Panc1 (cell line): ENCODE measurements at regions not wholly inside any gene's neighbourhood (a gene's known extent, or its start where the extent isn't known, plus 50 kb on each side); places are given as distances from the start of the nearest gene placed in this dataset.

Source experiments
- ATAC-seq: fragments of 200-7000 bp; cut with Tn5 transposase; 2 replicates; pipeline ENCODE4 v1.9.1; 2020; ENCODE audit warnings: mild to moderate bottlenecking, moderate library complexity
- BruUV-seq: library from RNA; stranded (reverse); fragments of 400-500 nt; replicated peaks from 2 replicates; lab custom pipeline; 2021; lab: Mats Ljungman, UMichigan
- CTCF ChIA-PET: fragments of 300-600 bp; sonication (Branson Sonifier 250); formaldehyde crosslinking; loops from one replicate; lab custom pipeline; 2022; ENCODE audit warnings: antibody characterized with exemption; lab: Charles Lee
- POLR2A ChIA-PET: fragments of 300-600 bp; sonication (Branson Sonifier 250); formaldehyde crosslinking; loops from one replicate; lab custom pipeline; 2022; ENCODE audit warnings: antibody characterized with exemption; lab: Charles Lee
- DNase-seq: peaks from one replicate; pipeline ENCODE4 v3.0.0-alpha.2; 2010; ENCODE audit warnings: low read depth, low spot score
- H3K27ac ChIP-seq: 2 replicates; pipeline ENCODE4 v1.5.1; 2011; ENCODE audit warnings: mild to moderate bottlenecking, low read length, inconsistent platforms
- H3K27me3 ChIP-seq: fragments of 200-500 bp; sonication (Bioruptor generic); 2 replicates; pipeline ENCODE4 v1.6.0; 2014; ENCODE audit warnings: low read length, inconsistent platforms; ENCODE audit not compliant: control insufficient read depth, insufficient read depth
- H3K36me3 ChIP-seq: fragments of 200-500 bp; sonication (Bioruptor generic); 2 replicates; pipeline ENCODE4 v1.5.1; 2014; ENCODE audit warnings: inconsistent platforms, mild to moderate bottlenecking, low read length, moderate library complexity; ENCODE audit not compliant: control insufficient read depth, insufficient read depth
- H3K4me1 ChIP-seq: 2 replicates; pipeline ENCODE4 v1.5.1; 2011; ENCODE audit warnings: inconsistent platforms, mild to moderate bottlenecking, low read length, moderate library complexity; ENCODE audit not compliant: control insufficient read depth, insufficient read depth
- H3K4me3 ChIP-seq, 2 experiments: 2 replicates each; pipeline ENCODE4 v1.5.1; 2011 to 2012; ENCODE audit warnings: low read depth in 2 of 2, low read length in 2 of 2, mild to moderate bottlenecking in 2 of 2, inconsistent platforms in 1 of 2, moderate library complexity in 1 of 2
- H3K9me3 ChIP-seq: fragments of 200-500 bp; sonication (Bioruptor generic); 2 replicates; pipeline ENCODE4 v1.5.1; 2014; ENCODE audit warnings: low read depth, mild to moderate bottlenecking, inconsistent platforms, low read length, moderate library complexity; ENCODE audit not compliant: control insufficient read depth, insufficient read depth
- POLR2AphosphoS5 ChIP-seq: IDR thresholded peaks from 2 replicates; pipeline ENCODE4 v1.6.1; 2012; ENCODE audit warnings: mild to moderate bottlenecking, low read depth, low read length, moderate library complexity
- SIN3A ChIP-seq: IDR thresholded peaks from 2 replicates; pipeline ENCODE4 v1.6.1; 2012; ENCODE audit warnings: low read depth, mild to moderate bottlenecking, low read length, moderate library complexity, borderline replicate concordance; ENCODE audit not compliant: insufficient read depth
- TCF7L2 ChIP-seq: IDR thresholded peaks from 2 replicates; pipeline ENCODE4 v1.6.1; 2011; ENCODE audit warnings: mild to moderate bottlenecking, low read depth, low read length, inconsistent platforms
- in situ Hi-C: cut with HindIII; loops from 2 replicates; pipeline ENCODE4 v1.10.0; 2016; ENCODE audit warnings: low sequenced_read_pairs, low pct_unique_long_range_greater_than_20kb
- intact Hi-C: fragments of 100-400 bp; cut with micrococcal nuclease; formaldehyde crosslinking; loops from one replicate; pipeline ENCODE4 v1.10.0; 2022; ENCODE audit not compliant: unreplicated experiment
- TF ChIP-seq, protein P1 (sequence below), 2 experiments: IDR thresholded peaks; 2 replicates each; pipeline ENCODE4 v1.6.1; 2011 to 2012; ENCODE audit warnings: low read depth in 2 of 2, control low read depth in 1 of 2, low read length in 1 of 2, mild to moderate bottlenecking in 1 of 2, moderate library complexity in 1 of 2; ENCODE audit not compliant: insufficient read depth in 1 of 2
- TF ChIP-seq, protein P2 (sequence below): fragments of 450-650 bp; IDR thresholded peaks from 2 replicates; pipeline ENCODE4 v1.5.1; 2017; ENCODE audit warnings: mild to moderate bottlenecking

DNA sequence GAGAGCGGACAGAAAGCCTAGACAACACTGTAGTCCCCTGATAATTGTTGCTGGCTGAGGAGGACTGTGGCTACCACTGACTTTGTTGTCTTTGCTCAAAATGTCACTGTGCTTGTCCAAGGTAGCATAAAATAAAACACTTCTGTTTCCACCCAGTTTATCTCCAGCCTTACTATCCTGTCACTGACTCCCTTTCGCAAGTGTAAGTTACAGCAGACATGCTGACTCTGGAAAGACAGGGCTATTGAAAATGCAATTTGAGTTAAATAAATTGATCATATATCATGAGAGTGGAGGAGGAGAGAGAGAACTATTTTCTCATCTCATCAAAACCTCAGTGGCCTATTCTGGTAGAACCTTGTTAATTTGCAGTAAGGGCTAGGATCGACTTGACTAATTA is 138.0 kb upstream of the KIRREL3 start:
- H3K27me3 ChIP-seq, result no peaks in the 10 kb centered on the region
- ATAC-seq (no peak), DNase-seq (no peak)
- H3K9me3 ChIP-seq, result no peaks in the 10 kb centered on the region
- no peaks in the 10 kb centered on the region for H3K36me3 ChIP-seq
- POLR2A ChIA-PET, result no interaction called here
- H3K4me1 ChIP-seq, result no peaks in the 10 kb centered on the region; the same call in 1 of the 2 replicates
- CTCF ChIA-PET, result no interaction called here
- H3K27ac ChIP-seq, result no peak overlapping the region
- no peak overlapping the region for H3K4me3 ChIP-seq
- in situ Hi-C loops (no loop called here), intact Hi-C loops (no loop called here)
- TF ChIP-seq SIN3A (no peak), POLR2AphosphoS5 (no peak), TCF7L2 (no peak)
- TF ChIP-seq, protein P1, sequence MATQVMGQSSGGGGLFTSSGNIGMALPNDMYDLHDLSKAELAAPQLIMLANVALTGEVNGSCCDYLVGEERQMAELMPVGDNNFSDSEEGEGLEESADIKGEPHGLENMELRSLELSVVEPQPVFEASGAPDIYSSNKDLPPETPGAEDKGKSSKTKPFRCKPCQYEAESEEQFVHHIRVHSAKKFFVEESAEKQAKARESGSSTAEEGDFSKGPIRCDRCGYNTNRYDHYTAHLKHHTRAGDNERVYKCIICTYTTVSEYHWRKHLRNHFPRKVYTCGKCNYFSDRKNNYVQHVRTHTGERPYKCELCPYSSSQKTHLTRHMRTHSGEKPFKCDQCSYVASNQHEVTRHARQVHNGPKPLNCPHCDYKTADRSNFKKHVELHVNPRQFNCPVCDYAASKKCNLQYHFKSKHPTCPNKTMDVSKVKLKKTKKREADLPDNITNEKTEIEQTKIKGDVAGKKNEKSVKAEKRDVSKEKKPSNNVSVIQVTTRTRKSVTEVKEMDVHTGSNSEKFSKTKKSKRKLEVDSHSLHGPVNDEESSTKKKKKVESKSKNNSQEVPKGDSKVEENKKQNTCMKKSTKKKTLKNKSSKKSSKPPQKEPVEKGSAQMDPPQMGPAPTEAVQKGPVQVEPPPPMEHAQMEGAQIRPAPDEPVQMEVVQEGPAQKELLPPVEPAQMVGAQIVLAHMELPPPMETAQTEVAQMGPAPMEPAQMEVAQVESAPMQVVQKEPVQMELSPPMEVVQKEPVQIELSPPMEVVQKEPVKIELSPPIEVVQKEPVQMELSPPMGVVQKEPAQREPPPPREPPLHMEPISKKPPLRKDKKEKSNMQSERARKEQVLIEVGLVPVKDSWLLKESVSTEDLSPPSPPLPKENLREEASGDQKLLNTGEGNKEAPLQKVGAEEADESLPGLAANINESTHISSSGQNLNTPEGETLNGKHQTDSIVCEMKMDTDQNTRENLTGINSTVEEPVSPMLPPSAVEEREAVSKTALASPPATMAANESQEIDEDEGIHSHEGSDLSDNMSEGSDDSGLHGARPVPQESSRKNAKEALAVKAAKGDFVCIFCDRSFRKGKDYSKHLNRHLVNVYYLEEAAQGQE (IDR thresholded peaks at IDR 0.05; ENCODE audit: insufficient read depth in 1 of 2, low read depth in 2 of 2, low read length in 1 of 2), result no peak
- TF ChIP-seq, protein P2, sequence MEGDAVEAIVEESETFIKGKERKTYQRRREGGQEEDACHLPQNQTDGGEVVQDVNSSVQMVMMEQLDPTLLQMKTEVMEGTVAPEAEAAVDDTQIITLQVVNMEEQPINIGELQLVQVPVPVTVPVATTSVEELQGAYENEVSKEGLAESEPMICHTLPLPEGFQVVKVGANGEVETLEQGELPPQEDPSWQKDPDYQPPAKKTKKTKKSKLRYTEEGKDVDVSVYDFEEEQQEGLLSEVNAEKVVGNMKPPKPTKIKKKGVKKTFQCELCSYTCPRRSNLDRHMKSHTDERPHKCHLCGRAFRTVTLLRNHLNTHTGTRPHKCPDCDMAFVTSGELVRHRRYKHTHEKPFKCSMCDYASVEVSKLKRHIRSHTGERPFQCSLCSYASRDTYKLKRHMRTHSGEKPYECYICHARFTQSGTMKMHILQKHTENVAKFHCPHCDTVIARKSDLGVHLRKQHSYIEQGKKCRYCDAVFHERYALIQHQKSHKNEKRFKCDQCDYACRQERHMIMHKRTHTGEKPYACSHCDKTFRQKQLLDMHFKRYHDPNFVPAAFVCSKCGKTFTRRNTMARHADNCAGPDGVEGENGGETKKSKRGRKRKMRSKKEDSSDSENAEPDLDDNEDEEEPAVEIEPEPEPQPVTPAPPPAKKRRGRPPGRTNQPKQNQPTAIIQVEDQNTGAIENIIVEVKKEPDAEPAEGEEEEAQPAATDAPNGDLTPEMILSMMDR, result no peak
- BruUV-seq, result no TSS peak

DNA sequence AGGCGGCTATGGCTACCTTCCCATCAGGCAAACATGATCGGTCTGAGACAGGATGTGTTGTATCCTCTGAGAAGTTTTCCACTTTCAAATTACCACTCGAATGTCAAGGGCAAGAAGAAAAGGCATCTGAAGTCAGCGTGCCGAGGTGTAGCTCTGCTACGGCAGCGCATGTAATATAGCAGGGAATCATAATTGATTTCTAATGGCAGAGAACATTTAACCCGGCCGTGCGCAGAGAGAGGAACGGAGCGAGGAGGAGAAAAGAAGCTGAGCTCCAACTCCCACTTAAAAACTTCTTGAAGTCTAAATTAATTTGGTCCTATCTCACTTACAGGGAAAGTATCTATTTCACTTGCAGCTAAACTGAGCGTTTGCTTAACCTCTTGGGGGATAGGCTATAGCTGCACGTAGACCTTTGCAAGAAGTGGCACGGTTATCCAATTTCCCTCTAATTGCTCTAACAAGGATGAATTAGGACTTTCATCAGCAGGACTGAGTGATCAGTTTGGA is 137.3 kb upstream of the KIRREL3 start:
- Histone ChIP-seq H3K36me3 (no peaks in the 10 kb centered on the region), H3K9me3 (no peaks in the 10 kb centered on the region), H3K4me3 (no peak overlapping the region), H3K4me1 (no peaks in the 10 kb centered on the region), H3K27ac (no peak overlapping the region), H3K27me3 (no peaks in the 10 kb centered on the region)
- no TSS peak for BruUV-seq
- ATAC-seq, result no peak
- in situ Hi-C loops, result no loop called here
- no peak for TF ChIP-seq POLR2AphosphoS5
- no peak for TF ChIP-seq SIN3A
- TF ChIP-seq, protein P2, result no peak
- ChIA-PET POLR2A (no interaction called here), CTCF (no interaction called here)
- DNase-seq, result no peak
- intact Hi-C loops, result no loop called here
